ENCODE measurements at regions not wholly inside any gene's neighbourhood (a gene's known extent, or its start where the extent isn't known, plus 50 kb on each side); places are given as distances from the start of the nearest gene placed in this dataset.

- no peak for DNase-seq (ENCODE audit: insufficient read length, low spot score)
- TF ChIP-seq CTCF (IDR thresholded peaks at IDR 0.05; ENCODE audit: insufficient read depth, missing control alignments), result no peak
- FAIRE-seq, result no peak
Observed at GRCh38 chr6:159594750-159595117, 98.3 kb downstream of the SOD2 start.

- FAIRE-seq (no peak), DNase-seq (ENCODE audit: insufficient read length, low spot score) (no peak)
- no peak for TF ChIP-seq CTCF (IDR thresholded peaks at IDR 0.05; ENCODE audit: insufficient read depth, missing control alignments)
Observed at GRCh38 chr6:159594106-159594749, 98.8 kb downstream of the SOD2 start.

GRCh38 chr6:159590835-159591234 lies 102.2 kb downstream of the SOD2 start:
- no peak for TF ChIP-seq CTCF (IDR thresholded peaks at IDR 0.05; ENCODE audit: insufficient read depth, missing control alignments)
- FAIRE-seq (no peak), DNase-seq (ENCODE audit: insufficient read length, low spot score) (no peak)

- FAIRE-seq, result no peak
- TF ChIP-seq CTCF (IDR thresholded peaks at IDR 0.05; ENCODE audit: insufficient read depth, missing control alignments), result no peak
- DNase-seq (ENCODE audit: insufficient read length, low spot score), result no peak
Observed at GRCh38 chr6:159586684-159587083, 106.4 kb downstream of the SOD2 start.

- FAIRE-seq (no peak), DNase-seq (ENCODE audit: insufficient read length, low spot score) (no peak)
- no peak for TF ChIP-seq CTCF (IDR thresholded peaks at IDR 0.05; ENCODE audit: insufficient read depth, missing control alignments)
Observed at GRCh38 chr6:159582736-159583135, 110.3 kb downstream of the SOD2 start.

- FAIRE-seq, result no peak
- no peak for TF ChIP-seq CTCF (IDR thresholded peaks at IDR 0.05; ENCODE audit: insufficient read depth, missing control alignments)
Observed at GRCh38 chr6:159578629-159579028, 114.4 kb downstream of the SOD2 start.

GRCh38 chr6:159577564-159577963 lies 115.5 kb downstream of the SOD2 start:
- TF ChIP-seq CTCF (IDR thresholded peaks at IDR 0.05; ENCODE audit: insufficient read depth, missing control alignments), result no peak
- no peak for FAIRE-seq

More at GRCh38 chr6:159578629-159579028, 114.4 kb downstream of the SOD2 start:
- DNase-seq (ENCODE audit: insufficient read length, low spot score), result no peak

More at GRCh38 chr6:159577564-159577963, 115.5 kb downstream of the SOD2 start:
- no peak for DNase-seq (ENCODE audit: insufficient read length, low spot score)
